Brain microvascular endothelial cell (primary cell): ENCODE measurements at regions not wholly inside any gene's neighbourhood (a gene's known extent, or its start where the extent isn't known, plus 50 kb on each side); places are given as distances from the start of the nearest gene placed in this dataset.

ENCODE experiments used
- DNase-seq: peaks from one replicate; pipeline ENCODE4 v3.0.0-alpha.2; 2020
- H3K27ac ChIP-seq: fragments of 250-450 bp; sonication (Bioruptor Pico); 2 replicates; pipeline ENCODE4 v1.5.1; 2020; ENCODE audit warnings: mild to moderate bottlenecking, moderate library complexity
- H3K27me3 ChIP-seq: fragments of 250-450 bp; sonication (Bioruptor Pico); replicated peaks from 2 replicates; pipeline ENCODE4 v1.5.1; 2020; ENCODE audit warnings: mild to moderate bottlenecking
- H3K36me3 ChIP-seq: fragments of 250-450 bp; sonication (Bioruptor Pico); replicated peaks from 2 replicates; pipeline ENCODE4 v1.5.1; 2020; ENCODE audit warnings: mild to moderate bottlenecking
- H3K4me3 ChIP-seq: 2 replicates; pipeline ENCODE4 v1.5.1; 2011; ENCODE audit warnings: low read depth, mild to moderate bottlenecking, control low read depth, low read length, moderate library complexity
- in situ Hi-C: cut with HindIII; loops from 2 replicates; pipeline ENCODE4 v1.10.0; 2017; ENCODE audit warnings: low sequenced_read_pairs, low pct_ligation_motif_present
- TF ChIP-seq, protein P1 (sequence below): IDR thresholded peaks from 2 replicates; pipeline ENCODE4 v1.5.1; 2011; ENCODE audit warnings: low read depth, mild to moderate bottlenecking, moderate library complexity, low read length, control low read depth, inconsistent platforms; ENCODE audit errors: missing control alignments

DNA sequence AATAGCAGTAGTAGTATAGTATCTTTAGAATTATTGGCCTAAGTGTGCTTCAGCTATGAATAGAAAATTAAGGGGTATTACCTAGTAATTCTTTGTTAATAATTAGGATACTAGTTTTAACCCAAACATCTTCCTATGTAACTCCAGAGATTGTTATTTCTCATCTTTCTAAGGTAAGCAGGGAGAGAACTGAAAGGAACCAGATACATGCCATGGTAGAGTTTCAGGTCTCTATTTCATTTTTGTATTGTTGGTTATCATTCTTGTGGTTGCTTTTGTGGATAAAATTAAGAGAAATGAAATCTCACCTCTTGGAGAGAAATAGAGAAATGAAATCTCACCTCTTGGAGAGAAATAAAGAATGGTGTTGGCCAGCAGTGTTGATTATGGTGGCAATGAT is 597.1 kb upstream of the CT83 start:
- no peak overlapping the region for H3K27ac ChIP-seq
- TF ChIP-seq, protein P1, sequence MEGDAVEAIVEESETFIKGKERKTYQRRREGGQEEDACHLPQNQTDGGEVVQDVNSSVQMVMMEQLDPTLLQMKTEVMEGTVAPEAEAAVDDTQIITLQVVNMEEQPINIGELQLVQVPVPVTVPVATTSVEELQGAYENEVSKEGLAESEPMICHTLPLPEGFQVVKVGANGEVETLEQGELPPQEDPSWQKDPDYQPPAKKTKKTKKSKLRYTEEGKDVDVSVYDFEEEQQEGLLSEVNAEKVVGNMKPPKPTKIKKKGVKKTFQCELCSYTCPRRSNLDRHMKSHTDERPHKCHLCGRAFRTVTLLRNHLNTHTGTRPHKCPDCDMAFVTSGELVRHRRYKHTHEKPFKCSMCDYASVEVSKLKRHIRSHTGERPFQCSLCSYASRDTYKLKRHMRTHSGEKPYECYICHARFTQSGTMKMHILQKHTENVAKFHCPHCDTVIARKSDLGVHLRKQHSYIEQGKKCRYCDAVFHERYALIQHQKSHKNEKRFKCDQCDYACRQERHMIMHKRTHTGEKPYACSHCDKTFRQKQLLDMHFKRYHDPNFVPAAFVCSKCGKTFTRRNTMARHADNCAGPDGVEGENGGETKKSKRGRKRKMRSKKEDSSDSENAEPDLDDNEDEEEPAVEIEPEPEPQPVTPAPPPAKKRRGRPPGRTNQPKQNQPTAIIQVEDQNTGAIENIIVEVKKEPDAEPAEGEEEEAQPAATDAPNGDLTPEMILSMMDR, result no peak
- no peak overlapping the region for H3K4me3 ChIP-seq
- no peaks in the 10 kb centered on the region for H3K27me3 ChIP-seq
- in situ Hi-C loops, result no loop called here
- no peak for DNase-seq
- H3K36me3 ChIP-seq, result no peaks in the 10 kb centered on the region

DNA sequence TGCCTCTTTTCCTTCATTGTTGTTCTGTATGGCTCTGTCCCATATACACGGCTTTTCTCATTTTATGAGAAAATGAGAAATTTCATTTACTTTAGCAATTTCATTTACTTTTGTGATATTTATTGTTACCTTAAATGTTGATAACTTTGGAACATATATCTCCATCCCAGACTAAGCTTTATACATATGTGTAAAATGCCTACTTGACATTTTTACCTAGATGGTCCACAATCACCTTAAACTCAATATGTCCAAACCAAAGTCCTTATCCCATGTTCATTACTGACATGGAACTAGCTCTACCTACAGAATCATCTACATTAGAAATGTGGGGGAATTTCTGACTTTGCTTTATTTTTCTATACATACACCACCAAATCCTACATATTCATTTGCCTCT is 590.5 kb upstream of the CT83 start:
- Histone ChIP-seq H3K27ac (no peak overlapping the region), H3K36me3 (no peaks in the 10 kb centered on the region), H3K27me3 (no peaks in the 10 kb centered on the region), H3K4me3 (no peak overlapping the region)
- no peak for DNase-seq
- in situ Hi-C loops, result no loop called here
- TF ChIP-seq, protein P1, result no peak

DNA sequence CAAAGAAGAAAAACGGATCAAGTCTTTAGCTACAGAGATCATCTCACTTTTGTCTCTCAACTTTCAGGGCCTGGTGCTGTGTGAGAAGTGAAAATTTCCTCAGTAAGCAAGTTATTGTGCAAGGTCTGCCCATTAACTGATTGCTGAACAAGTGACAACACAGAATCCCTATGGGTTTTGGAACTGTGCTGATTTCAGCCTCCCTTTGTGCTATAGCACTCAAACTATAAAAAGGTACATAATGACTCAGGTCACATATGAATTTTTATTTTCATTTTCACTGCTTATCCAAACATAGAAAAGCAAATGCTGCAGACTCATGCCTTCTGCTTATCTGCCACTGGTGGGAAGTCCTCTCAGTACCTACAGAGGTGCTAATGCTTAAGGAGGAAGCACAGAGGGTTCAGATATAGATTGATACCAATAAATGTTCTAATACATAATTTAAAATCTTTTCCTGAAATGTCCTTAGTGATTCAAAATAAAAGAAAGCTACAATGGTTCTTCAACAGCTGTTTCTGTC is 576.2 kb upstream of the CT83 start:
- no peaks in the 10 kb centered on the region for H3K27me3 ChIP-seq
- H3K27ac ChIP-seq, result no peak overlapping the region
- DNase-seq, result no peak
- in situ Hi-C loops, result no loop called here
- no peak overlapping the region for H3K4me3 ChIP-seq
- H3K36me3 ChIP-seq, result no peaks in the 10 kb centered on the region
- TF ChIP-seq, protein P1, result no peak

DNA sequence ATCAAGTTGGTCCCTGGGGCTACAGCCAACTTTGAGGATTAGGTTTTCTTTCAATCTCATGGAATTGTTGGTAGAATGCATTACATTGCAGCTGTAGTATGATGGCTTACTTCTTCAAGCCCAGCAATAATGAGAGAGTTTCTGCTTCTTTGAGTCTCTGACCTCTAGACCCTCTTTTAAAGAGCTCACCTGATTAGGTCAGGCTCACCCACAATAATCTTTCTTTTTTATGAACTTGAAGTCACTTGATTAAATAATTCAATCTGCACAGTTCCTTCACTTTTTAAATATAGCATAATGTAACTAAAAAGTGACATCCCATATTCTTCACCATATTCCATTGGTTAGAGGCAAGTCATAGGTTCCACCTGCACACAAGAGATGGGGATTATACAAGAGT is 547.5 kb upstream of the CT83 start:
- H3K27me3 ChIP-seq, result no peaks in the 10 kb centered on the region
- no peak overlapping the region for H3K4me3 ChIP-seq
- no peak overlapping the region for H3K27ac ChIP-seq
- in situ Hi-C loops, result no loop called here
- TF ChIP-seq, protein P1, result no peak
- DNase-seq, result no peak
- no peaks in the 10 kb centered on the region for H3K36me3 ChIP-seq

DNA sequence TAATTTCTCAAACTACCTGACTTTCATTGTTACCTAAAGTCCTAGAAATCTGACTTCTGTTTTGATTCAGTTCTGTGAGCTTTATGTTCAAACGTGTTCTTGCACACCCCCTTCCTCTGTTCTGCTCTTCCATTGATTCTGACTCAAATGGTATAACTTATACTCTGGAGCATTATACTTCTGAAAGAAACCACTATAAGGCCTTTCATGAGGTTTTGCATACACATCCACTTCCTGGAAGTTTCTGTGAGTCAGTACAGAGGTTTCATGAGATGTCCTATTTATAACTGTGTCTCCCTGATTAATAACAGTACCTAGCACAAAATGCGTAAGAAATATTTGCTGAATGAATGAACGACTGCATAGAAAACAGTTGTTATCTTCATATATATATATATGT is 540.2 kb upstream of the CT83 start:
- no peaks in the 10 kb centered on the region for H3K27me3 ChIP-seq
- TF ChIP-seq, protein P1, result no peak
- H3K36me3 ChIP-seq, result no peaks in the 10 kb centered on the region
- DNase-seq, result no peak
- in situ Hi-C loops, result no loop called here
- no peak overlapping the region for H3K4me3 ChIP-seq
- H3K27ac ChIP-seq, result no peak overlapping the region

DNA sequence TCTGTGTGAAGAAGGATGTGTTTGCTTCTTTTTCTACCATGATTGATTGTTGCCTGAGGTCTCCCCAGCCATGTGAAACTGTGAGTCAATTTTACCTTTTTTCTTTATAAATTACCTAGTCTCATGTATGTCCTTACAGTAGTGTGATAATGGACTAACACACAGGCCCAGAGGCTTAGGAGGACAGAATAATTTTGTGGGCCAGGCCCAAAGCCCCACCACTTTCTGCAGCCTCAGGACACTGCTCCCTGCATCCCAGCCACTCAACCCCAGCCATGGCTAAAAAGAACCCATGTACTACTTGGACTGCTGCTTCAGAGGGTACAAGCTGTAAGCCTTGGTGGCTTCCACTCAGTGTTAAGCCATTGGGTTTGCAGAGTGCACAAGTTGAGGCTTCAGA is 512.7 kb upstream of the CT83 start:
- in situ Hi-C loops, result no loop called here
- no peak for DNase-seq
- H3K27me3 ChIP-seq, result no peaks in the 10 kb centered on the region
- TF ChIP-seq, protein P1, result no peak
- no peak overlapping the region for H3K4me3 ChIP-seq
- H3K36me3 ChIP-seq, result no peaks in the 10 kb centered on the region
- no peak overlapping the region for H3K27ac ChIP-seq
